Endothelial cell of umbilical vein (primary cell): ENCODE measurements at regions not wholly inside any gene's neighbourhood (a gene's known extent, or its start where the extent isn't known, plus 50 kb on each side); places are given as distances from the start of the nearest gene placed in this dataset.

Experiments used
- EZH2 ChIP-seq: IDR thresholded peaks from 2 replicates; pipeline ENCODE4 v1.6.1; 2012; ENCODE audit warnings: borderline replicate concordance, low read depth, mild to moderate bottlenecking, moderate library complexity, low read length, inconsistent platforms; ENCODE audit not compliant: severe bottlenecking
- POLR2A ChIP-seq: IDR thresholded peaks from 2 replicates; pipeline ENCODE4 v1.6.1; 2012; ENCODE audit warnings: low read depth, mild to moderate bottlenecking, control low read depth, low read length

- TF ChIP-seq EZH2 (no peak), POLR2A (no peak)
Measured at GRCh38 chr12:98084391-98084790, 431.0 kb upstream of the TMPO start.
